A549 (cell line): ENCODE measurements at regions not wholly inside any gene's neighbourhood (a gene's known extent, or its start where the extent isn't known, plus 50 kb on each side); places are given as distances from the start of the nearest gene placed in this dataset.

ENCODE experiments used
- EHMT2 ChIP-seq: fragments of 200-600 bp; sonication (generic); IDR thresholded peaks from 2 replicates; pipeline ENCODE4 v1.6.1; 2016; ENCODE audit warnings: antibody characterized with exemption, low read depth, mild to moderate bottlenecking, moderate library complexity
- POLR2A ChIP-seq: IDR thresholded peaks from 2 replicates; pipeline ENCODE4 v1.6.1; 2012; ENCODE audit warnings: mild to moderate bottlenecking, low read length

DNA sequence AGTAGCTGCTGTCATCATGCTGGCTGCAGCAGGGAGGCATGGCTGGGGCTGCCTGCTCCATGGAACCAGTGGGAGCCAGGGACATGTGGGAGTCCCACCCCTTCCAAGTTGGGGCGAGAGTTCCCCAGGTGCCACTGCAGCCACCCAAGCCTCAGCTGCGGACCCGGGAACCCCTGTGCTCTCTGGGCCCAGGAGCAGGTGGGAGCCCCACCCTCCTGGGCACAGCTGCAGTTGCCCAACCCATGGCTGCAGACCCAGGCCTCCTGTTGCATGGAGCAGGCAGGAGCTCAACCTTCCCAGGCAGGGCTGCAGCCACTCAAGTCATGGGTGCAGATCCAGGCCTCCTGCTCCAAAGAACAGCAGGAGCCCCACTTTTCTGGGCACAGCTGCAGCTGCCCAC is 274.2 kb upstream of the KCNJ16 start:
- TF ChIP-seq EHMT2 (no peak), POLR2A (no peak)
